ENCODE measurements at regions not wholly inside any gene's neighbourhood (a gene's known extent, or its start where the extent isn't known, plus 50 kb on each side); places are given as distances from the start of the nearest gene placed in this dataset.

DNA sequence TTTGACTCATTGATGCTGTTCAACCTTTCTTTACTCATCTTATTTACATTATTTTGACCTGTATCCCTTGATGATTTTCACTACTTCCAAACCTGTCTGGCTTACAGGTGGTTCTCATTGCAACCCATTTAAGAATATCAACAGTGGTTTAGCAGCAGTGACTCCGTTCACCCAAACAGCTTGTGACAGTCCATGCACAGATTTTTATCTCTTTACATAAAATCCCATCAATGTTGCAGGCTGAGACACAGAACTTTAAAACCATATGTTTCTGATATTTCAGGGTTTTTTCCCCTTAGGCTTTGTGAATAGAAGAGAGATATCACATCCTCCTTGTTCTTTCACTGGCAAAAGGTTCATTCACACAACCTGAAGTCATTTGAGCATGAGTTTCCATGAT lies 149.1 kb upstream of the CDIN1 start:
- TF ChIP-seq EP300 (IDR thresholded peaks at IDR 0.05) (no peak), POLR2AphosphoS5 (IDR thresholded peaks at IDR 0.05) (no peak), POLR2A (IDR thresholded peaks at IDR 0.05; ENCODE audit: low read depth) (no peak)
- TF ChIP-seq, protein P1, sequence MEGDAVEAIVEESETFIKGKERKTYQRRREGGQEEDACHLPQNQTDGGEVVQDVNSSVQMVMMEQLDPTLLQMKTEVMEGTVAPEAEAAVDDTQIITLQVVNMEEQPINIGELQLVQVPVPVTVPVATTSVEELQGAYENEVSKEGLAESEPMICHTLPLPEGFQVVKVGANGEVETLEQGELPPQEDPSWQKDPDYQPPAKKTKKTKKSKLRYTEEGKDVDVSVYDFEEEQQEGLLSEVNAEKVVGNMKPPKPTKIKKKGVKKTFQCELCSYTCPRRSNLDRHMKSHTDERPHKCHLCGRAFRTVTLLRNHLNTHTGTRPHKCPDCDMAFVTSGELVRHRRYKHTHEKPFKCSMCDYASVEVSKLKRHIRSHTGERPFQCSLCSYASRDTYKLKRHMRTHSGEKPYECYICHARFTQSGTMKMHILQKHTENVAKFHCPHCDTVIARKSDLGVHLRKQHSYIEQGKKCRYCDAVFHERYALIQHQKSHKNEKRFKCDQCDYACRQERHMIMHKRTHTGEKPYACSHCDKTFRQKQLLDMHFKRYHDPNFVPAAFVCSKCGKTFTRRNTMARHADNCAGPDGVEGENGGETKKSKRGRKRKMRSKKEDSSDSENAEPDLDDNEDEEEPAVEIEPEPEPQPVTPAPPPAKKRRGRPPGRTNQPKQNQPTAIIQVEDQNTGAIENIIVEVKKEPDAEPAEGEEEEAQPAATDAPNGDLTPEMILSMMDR (IDR thresholded peaks at IDR 0.05) = no peak
- no peaks in the 10 kb centered on the region for H3K36me3 ChIP-seq
- DNase-seq (ENCODE audit: extremely low spot score) = no peak
- H3K4me1 ChIP-seq = no peaks in the 10 kb centered on the region
- intact Hi-C loops (cut with DNase I) = no loop called here
- WGBS = 77% methylated on average over 1 of the region's 1 CpG
- no peak overlapping the region for H3K27ac ChIP-seq (replicated peaks in 1 of 4)
- H3K9me3 ChIP-seq = no peaks in the 10 kb centered on the region
- no peaks in the 10 kb centered on the region for H3K27me3 ChIP-seq
- no peak overlapping the region for H3K4me3 ChIP-seq

DNA sequence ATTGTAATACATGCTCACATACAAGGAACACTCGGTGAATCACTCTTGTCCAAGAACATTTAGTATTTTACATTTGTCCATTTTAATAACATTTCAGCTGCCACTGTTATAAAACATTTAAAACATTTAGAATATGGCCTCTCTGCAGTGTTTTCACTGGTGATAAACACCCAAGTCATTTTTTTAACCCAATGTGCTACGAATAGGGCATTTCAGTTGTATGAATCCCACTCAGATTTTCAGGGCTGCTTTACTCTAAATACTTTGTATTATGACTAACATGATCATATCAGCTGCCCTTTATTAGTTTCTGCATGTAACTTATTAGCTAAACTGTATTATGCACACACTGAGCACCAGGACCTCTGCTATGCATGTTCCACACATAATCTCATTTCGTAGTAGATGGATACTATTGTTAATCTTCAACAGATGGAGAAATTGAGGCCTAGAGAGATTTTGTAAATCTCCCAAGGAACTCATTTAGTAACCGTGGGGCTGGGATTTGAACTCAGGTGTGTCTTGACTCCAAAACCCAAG lies 148.6 kb upstream of the CDIN1 start:
- TF ChIP-seq EP300 (IDR thresholded peaks at IDR 0.05) = no peak
- no peak for TF ChIP-seq POLR2AphosphoS5 (IDR thresholded peaks at IDR 0.05)
- TF ChIP-seq POLR2A (IDR thresholded peaks at IDR 0.05; ENCODE audit: low read depth) = no peak
- TF ChIP-seq, protein P1 (IDR thresholded peaks at IDR 0.05) = no peak
- H3K36me3 ChIP-seq = no peaks in the 10 kb centered on the region
- intact Hi-C loops (cut with DNase I) = no loop called here
- H3K27ac ChIP-seq (replicated peaks in 1 of 4) = no peak overlapping the region
- DNase-seq (ENCODE audit: extremely low spot score) = no peak
- no peaks in the 10 kb centered on the region for H3K9me3 ChIP-seq
- 85% methylated on average over 4 of the region's 4 CpGs for WGBS
- no peaks in the 10 kb centered on the region for H3K27me3 ChIP-seq
- H3K4me1 ChIP-seq = no peaks in the 10 kb centered on the region
- no peak overlapping the region for H3K4me3 ChIP-seq

DNA sequence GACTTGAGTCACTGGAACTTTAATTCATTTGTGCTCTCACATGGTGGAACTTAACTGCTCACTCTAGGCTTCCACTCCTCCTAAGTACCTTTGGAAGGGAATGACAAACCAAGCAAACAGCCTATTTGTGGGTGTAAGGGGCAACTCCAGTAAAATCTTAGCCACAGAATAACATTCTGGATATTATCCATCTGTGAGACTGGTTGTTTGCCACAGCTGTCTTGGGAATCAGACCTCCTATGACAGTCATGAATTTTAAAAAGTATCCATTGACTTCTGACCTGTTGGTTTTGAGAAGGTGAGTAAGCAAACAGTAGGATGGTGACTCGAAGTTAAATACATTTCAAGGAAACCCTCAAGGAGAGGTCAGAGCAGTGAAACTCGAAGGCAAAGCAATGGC lies 147.3 kb upstream of the CDIN1 start:
- Histone ChIP-seq H3K27me3 (no peaks in the 10 kb centered on the region), H3K4me1 (no peaks in the 10 kb centered on the region), H3K36me3 (no peaks in the 10 kb centered on the region), H3K27ac (replicated peaks in 1 of 4) (no peak overlapping the region), H3K4me3 (no peak overlapping the region), H3K9me3 (no peaks in the 10 kb centered on the region)
- WGBS = 65% methylated on average over 2 of the region's 2 CpGs
- intact Hi-C loops (cut with DNase I) = no loop called here
- TF ChIP-seq, protein P1 (IDR thresholded peaks at IDR 0.05) = no peak
- no peak for TF ChIP-seq EP300 (IDR thresholded peaks at IDR 0.05)
- no peak for TF ChIP-seq POLR2AphosphoS5 (IDR thresholded peaks at IDR 0.05)
- no peak for TF ChIP-seq POLR2A (IDR thresholded peaks at IDR 0.05; ENCODE audit: low read depth)
- no peak for DNase-seq (ENCODE audit: extremely low spot score)

DNA sequence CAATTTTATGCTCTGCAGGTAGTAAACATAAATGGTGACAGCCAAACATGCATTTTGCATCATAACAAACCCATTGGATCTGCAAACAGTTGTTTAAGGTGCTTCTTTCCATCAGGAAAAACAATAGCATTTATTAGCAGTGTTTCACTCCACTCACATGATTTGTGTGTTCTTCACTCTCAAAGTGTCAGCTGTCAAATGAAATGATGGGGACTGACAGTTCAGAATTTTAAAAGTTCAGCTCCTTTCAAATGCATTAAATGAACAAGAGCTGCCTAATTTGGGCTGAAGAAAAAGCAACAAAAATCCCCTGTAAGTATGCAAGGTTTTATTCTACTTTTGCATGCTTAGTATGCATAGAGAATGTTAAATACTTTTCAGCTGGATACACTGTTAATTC lies 145.2 kb upstream of the CDIN1 start:
- intact Hi-C loops (cut with DNase I) = no loop called here
- peaks cover 0 to 5% (median 0%) of the 10 kb centered on the region in 4 donors for H3K4me1 ChIP-seq
- H3K4me3 ChIP-seq = no peak overlapping the region
- H3K9me3 ChIP-seq = no peaks in the 10 kb centered on the region
- H3K27ac ChIP-seq (replicated peaks in 1 of 4) = no peak overlapping the region
- no peaks in the 10 kb centered on the region for H3K27me3 ChIP-seq
- TF ChIP-seq POLR2AphosphoS5 (IDR thresholded peaks at IDR 0.05) = no peak
- TF ChIP-seq EP300 (IDR thresholded peaks at IDR 0.05) = no peak
- TF ChIP-seq POLR2A (IDR thresholded peaks at IDR 0.05; ENCODE audit: low read depth) = no peak
- TF ChIP-seq, protein P1 (IDR thresholded peaks at IDR 0.05) = no peak
- DNase-seq (ENCODE audit: extremely low spot score) = no peak
- no peaks in the 10 kb centered on the region for H3K36me3 ChIP-seq

DNA sequence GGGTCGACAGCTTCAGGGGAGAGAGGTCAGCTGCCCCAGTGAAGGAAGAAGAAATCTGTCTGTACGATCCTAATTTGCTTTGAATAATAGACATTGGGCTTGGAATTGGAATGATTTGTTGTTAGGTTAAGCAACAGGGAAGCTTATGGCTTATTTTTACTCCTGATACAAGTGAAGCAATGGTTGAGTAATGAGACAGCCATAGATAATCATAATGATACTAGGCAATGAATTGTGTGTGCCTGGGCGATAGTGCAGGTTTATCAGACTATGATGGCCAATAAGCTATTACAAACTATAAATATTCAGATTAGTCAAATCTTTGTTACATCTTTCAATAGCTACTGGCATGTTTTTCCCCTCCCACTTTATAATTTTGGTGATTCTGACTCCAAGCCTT lies 140.9 kb upstream of the CDIN1 start:
- H3K4me1 ChIP-seq = peaks cover 0 to 5% (median 0%) of the 10 kb centered on the region in 4 donors
- H3K27me3 ChIP-seq = no peaks in the 10 kb centered on the region
- no peak for DNase-seq (ENCODE audit: extremely low spot score)
- H3K27ac ChIP-seq (replicated peaks in 1 of 4) = no peak overlapping the region
- H3K36me3 ChIP-seq = no peaks in the 10 kb centered on the region
- H3K4me3 ChIP-seq = no peak overlapping the region
- TF ChIP-seq POLR2A (IDR thresholded peaks at IDR 0.05; ENCODE audit: low read depth) (no peak), POLR2AphosphoS5 (IDR thresholded peaks at IDR 0.05) (no peak), EP300 (IDR thresholded peaks at IDR 0.05) (no peak)
- TF ChIP-seq, protein P1 (IDR thresholded peaks at IDR 0.05) = no peak
- WGBS = 80% methylated on average over 3 of the region's 3 CpGs
- intact Hi-C loops (cut with DNase I) = no loop called here
- no peaks in the 10 kb centered on the region for H3K9me3 ChIP-seq

All from esophagus muscularis mucosa (tissue), 4 donors.